Erythroblast (primary cell): ENCODE measurements at regions not wholly inside any gene's neighbourhood (a gene's known extent, or its start where the extent isn't known, plus 50 kb on each side); places are given as distances from the start of the nearest gene placed in this dataset.

ENCODE experiments used
- GATA1 ChIP-seq: IDR thresholded peaks from 2 replicates; pipeline ENCODE4 v1.6.1; 2011; ENCODE audit warnings: low read depth, mild to moderate bottlenecking, control low read depth, low read length, moderate library complexity
- POLR2A ChIP-seq: IDR thresholded peaks from 2 replicates; pipeline ENCODE4 v1.6.1; 2011; ENCODE audit warnings: mild to moderate bottlenecking, low read length

GRCh38 chr13:76271728-76272232 is 614.4 kb downstream of the KCTD12 start:
- TF ChIP-seq POLR2A (no peak), GATA1 (no peak)
